B cell (primary cell): ENCODE measurements at regions not wholly inside any gene's neighbourhood (a gene's known extent, or its start where the extent isn't known, plus 50 kb on each side); places are given as distances from the start of the nearest gene placed in this dataset.

Source experiments
- ATAC-seq: fragments of 200-7000 bp; cut with Tn5 transposase; one replicate; pipeline ENCODE4 v1.10.0; 2021; ENCODE audit warnings: low read depth, mild to moderate bottlenecking, moderate number of reproducible peaks, moderate library complexity
- CTCF ChIA-PET: fragments of 350-600 bp; sonication (Branson Sonifier 250); formaldehyde crosslinking; loops from one replicate; lab custom pipeline; 2021; ENCODE audit warnings: antibody characterized with exemption, inconsistent platforms; lab: Charles Lee
- POLR2A ChIA-PET: fragments of 350-600 bp; sonication (Branson Sonifier 250); formaldehyde crosslinking; loops from one replicate; lab custom pipeline; 2021; ENCODE audit warnings: antibody characterized with exemption; lab: Charles Lee
- DNase-seq: peaks from one replicate; pipeline ENCODE4 v3.0.0; 2013
- H2AFZ ChIP-seq: 2 replicates; pipeline ENCODE4 v1.6.1; 2012; ENCODE audit warnings: mild to moderate bottlenecking, low read depth, low read length; ENCODE audit not compliant: insufficient read depth, poor library complexity, severe bottlenecking
- H3K27ac ChIP-seq, 2 donors: 1 replicate in 1 of 2; 2 replicates in 1 of 2; pipeline ENCODE4 v1.5.1; 2012 to 2013; ENCODE audit warnings: low read length in 2 of 2, mild to moderate bottlenecking in 2 of 2, moderate library complexity in 1 of 2
- H3K27me3 ChIP-seq, 4 experiments: fragments of 200-600 bp in 1 of 4; sonication (generic) in 1 of 4; replicated peaks in 1 of 4; 1 replicate in 2 of 4; 2 replicates in 2 of 4; pipeline versions ENCODE4 v1.6.1 to v1.7.0; 2013 to 2016; ENCODE audit warnings: low read length in 3 of 4, mild to moderate bottlenecking in 2 of 4, mixed read lengths in 1 of 4, moderate library complexity in 1 of 4; ENCODE audit not compliant: insufficient read depth in 4 of 4, control insufficient read depth in 3 of 4; ENCODE audit errors: control extremely low read depth in 1 of 4
- H3K36me3 ChIP-seq, 2 experiments: replicated peaks in 1 of 2; 1 replicate in 1 of 2; 2 replicates in 1 of 2; pipeline versions ENCODE4 v1.6.1 to v1.7.1; 2013; ENCODE audit warnings: low read length in 1 of 2; ENCODE audit not compliant: insufficient read depth in 2 of 2, control insufficient read depth in 1 of 2; ENCODE audit errors: control extremely low read depth in 1 of 2, extremely low read depth in 1 of 2
- H3K4me1 ChIP-seq, 2 donors: fragments of 200-600 bp in 1 of 2; sonication (generic) in 1 of 2; 1 replicate in 1 of 2; 2 replicates in 1 of 2; pipeline versions ENCODE4 v1.5.1 to v1.6.1; 2013 to 2017; ENCODE audit warnings: low read length in 2 of 2; ENCODE audit not compliant: control insufficient read depth in 2 of 2, insufficient read depth in 2 of 2
- H3K4me2 ChIP-seq: replicated peaks from 2 replicates; pipeline ENCODE3; 2012; ENCODE audit warnings: mild to moderate bottlenecking, low read depth, low read length; ENCODE audit not compliant: poor library complexity, severe bottlenecking
- H3K4me3 ChIP-seq, 5 experiments: fragments of 200-600 bp in 1 of 5; sonication (generic) in 1 of 5; 1 replicate in 3 of 5; 2 replicates in 2 of 5; pipeline versions ENCODE4 v1.5.1 to v1.7.0; 2011 to 2016; ENCODE audit warnings: low read length in 4 of 5, mild to moderate bottlenecking in 4 of 5, low read depth in 2 of 5, control low read depth in 1 of 5, moderate library complexity in 1 of 5; ENCODE audit not compliant: insufficient read depth in 1 of 5; ENCODE audit errors: control extremely low read depth in 1 of 5, extremely low read depth in 1 of 5
- H3K79me2 ChIP-seq: fragments of 200-600 bp; sonication (generic); one replicate; pipeline ENCODE4 v1.6.0; 2016; ENCODE audit warnings: low read length; ENCODE audit not compliant: control insufficient read depth, insufficient read depth
- H3K9ac ChIP-seq: fragments of 200-600 bp; sonication (generic); 2 replicates; pipeline ENCODE4 v1.6.1; 2017; ENCODE audit warnings: mild to moderate bottlenecking, low read length, moderate library complexity
- H3K9me3 ChIP-seq, 3 donors: one replicate each; pipeline versions ENCODE4 v1.6.1 to v1.7.1; 2013; ENCODE audit warnings: low read length in 2 of 3; ENCODE audit not compliant: control insufficient read depth in 2 of 3, insufficient read depth in 1 of 3; ENCODE audit errors: control extremely low read depth in 1 of 3
- H4K20me1 ChIP-seq: 2 replicates; pipeline ENCODE4 v1.6.0; 2012; ENCODE audit warnings: mild to moderate bottlenecking, low read length; ENCODE audit not compliant: insufficient read depth, control insufficient read depth, poor library complexity, severe bottlenecking
- H3K27ac Mint-ChIP-seq: one replicate; pipeline ENCODE4 v1.8.0; 2021; ENCODE audit warnings: mixed read lengths
- H3K27me3 Mint-ChIP-seq: one replicate; pipeline ENCODE4 v1.8.0; 2021; ENCODE audit warnings: mixed read lengths
- H3K4me1 Mint-ChIP-seq: one replicate; pipeline ENCODE4 v1.8.0; 2021; ENCODE audit warnings: mixed read lengths
- H3K4me3 Mint-ChIP-seq: one replicate; pipeline ENCODE4 v1.8.0; 2021; ENCODE audit warnings: mixed read lengths
- H3K9me3 Mint-ChIP-seq: one replicate; pipeline ENCODE4 v1.8.0; 2022; ENCODE audit warnings: mixed read lengths; ENCODE audit not compliant: insufficient read depth
- EZH2 ChIP-seq: IDR thresholded peaks from 2 replicates; pipeline ENCODE4 v1.6.1; 2012; ENCODE audit warnings: borderline replicate concordance, low read depth, mild to moderate bottlenecking, moderate library complexity, low read length; ENCODE audit not compliant: insufficient read depth, poor library complexity, severe bottlenecking
- WGBS: methylation state at CpG from one replicate; pipeline ENCODE4 v1.1.5; 2013; ENCODE audit warnings: missing lambda C conversion rate; ENCODE audit not compliant: insufficient coverage; 5-methylcytosine and 5-hydroxymethylcytosine counted together
- intact Hi-C: fragments of 100-400 bp; cut with micrococcal nuclease; formaldehyde crosslinking; loops from one replicate; pipeline ENCODE4 v1.10.0; 2022
- TF ChIP-seq, protein P1 (sequence below): fragments of 200-600 bp; IDR thresholded peaks from one replicate; pipeline ENCODE4 v1.8.0; 2022; ENCODE audit warnings: antibody characterized with exemption, mild to moderate bottlenecking

DNA sequence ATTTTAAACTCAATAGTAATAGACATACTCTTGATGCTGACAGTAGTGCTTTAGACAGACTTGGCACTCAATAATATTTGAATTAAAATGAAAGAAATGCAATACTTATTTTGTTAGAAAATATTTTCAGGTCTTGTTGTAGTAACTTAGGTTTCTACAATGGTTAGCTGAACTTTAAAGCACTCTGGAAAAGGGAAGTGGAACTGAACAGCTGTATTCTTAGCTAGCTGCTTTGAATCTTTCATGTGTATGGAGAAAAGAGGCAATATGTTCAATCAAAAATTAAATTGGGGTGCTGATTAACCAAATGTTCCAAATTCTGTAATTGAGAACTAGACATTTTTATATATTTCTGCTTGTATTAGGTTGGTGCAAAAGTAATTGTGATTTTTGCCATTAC lies 517.9 kb upstream of the RAG2 start:
- no peaks in the 10 kb centered on the region for H3K79me2 ChIP-seq
- H3K4me2 ChIP-seq: no peak overlapping the region
- ChIA-PET CTCF (no interaction called here), POLR2A (no interaction called here)
- no peaks in the 10 kb centered on the region for H4K20me1 ChIP-seq
- Mint-ChIP-seq H3K9me3 (no peaks in the 10 kb centered on the region), H3K27me3 (no peaks in the 10 kb centered on the region), H3K4me1 (no peaks in the 10 kb centered on the region), H3K27ac (no peak overlapping the region), H3K4me3 (no peak overlapping the region)
- no peak for DNase-seq
- H3K4me1 ChIP-seq: no peaks in the 10 kb centered on the region
- no peak for TF ChIP-seq EZH2
- TF ChIP-seq, protein P1, sequence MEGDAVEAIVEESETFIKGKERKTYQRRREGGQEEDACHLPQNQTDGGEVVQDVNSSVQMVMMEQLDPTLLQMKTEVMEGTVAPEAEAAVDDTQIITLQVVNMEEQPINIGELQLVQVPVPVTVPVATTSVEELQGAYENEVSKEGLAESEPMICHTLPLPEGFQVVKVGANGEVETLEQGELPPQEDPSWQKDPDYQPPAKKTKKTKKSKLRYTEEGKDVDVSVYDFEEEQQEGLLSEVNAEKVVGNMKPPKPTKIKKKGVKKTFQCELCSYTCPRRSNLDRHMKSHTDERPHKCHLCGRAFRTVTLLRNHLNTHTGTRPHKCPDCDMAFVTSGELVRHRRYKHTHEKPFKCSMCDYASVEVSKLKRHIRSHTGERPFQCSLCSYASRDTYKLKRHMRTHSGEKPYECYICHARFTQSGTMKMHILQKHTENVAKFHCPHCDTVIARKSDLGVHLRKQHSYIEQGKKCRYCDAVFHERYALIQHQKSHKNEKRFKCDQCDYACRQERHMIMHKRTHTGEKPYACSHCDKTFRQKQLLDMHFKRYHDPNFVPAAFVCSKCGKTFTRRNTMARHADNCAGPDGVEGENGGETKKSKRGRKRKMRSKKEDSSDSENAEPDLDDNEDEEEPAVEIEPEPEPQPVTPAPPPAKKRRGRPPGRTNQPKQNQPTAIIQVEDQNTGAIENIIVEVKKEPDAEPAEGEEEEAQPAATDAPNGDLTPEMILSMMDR: no peak
- no peak for ATAC-seq
- intact Hi-C loops: no loop called here
- no peak overlapping the region for H3K9ac ChIP-seq
- H3K4me3 ChIP-seq: no peak overlapping the region
- H3K9me3 ChIP-seq: no peaks in the 10 kb centered on the region
- H3K27me3 ChIP-seq: no peaks in the 10 kb centered on the region
- no peak overlapping the region for H3K27ac ChIP-seq
- no peak overlapping the region for H2AFZ ChIP-seq
- no peaks in the 10 kb centered on the region for H3K36me3 ChIP-seq

- no peaks in the 10 kb centered on the region for H3K4me1 Mint-ChIP-seq
- H3K9me3 Mint-ChIP-seq: peaks cover 4% of the 10 kb centered on the region
- no peaks in the 10 kb centered on the region for H3K27me3 Mint-ChIP-seq
- 57% methylated on average over 1 of the region's 4 CpGs for WGBS
- Histone ChIP-seq H3K4me1 (no peaks in the 10 kb centered on the region), H3K27me3 (no peaks in the 10 kb centered on the region), H2AFZ (no peak overlapping the region), H3K36me3 (no peaks in the 10 kb centered on the region), H3K9ac (no peak overlapping the region), H4K20me1 (no peaks in the 10 kb centered on the region), H3K4me3 (no peak overlapping the region), H3K9me3 (peaks cover 0 to 2% (median 0%) of the 10 kb centered on the region in 3 donors), H3K79me2 (no peaks in the 10 kb centered on the region), H3K4me2 (no peak overlapping the region), H3K27ac (no peak overlapping the region)
- no peak overlapping the region for H3K4me3 Mint-ChIP-seq
- CTCF ChIA-PET: no interaction called here
- TF ChIP-seq, protein P1: no peak
- no peak for TF ChIP-seq EZH2
- intact Hi-C loops: no loop called here
- no peak for DNase-seq
- no peak for ATAC-seq
- no peak overlapping the region for H3K27ac Mint-ChIP-seq
- POLR2A ChIA-PET: no interaction called here
Measured at GRCh38 chr11:37110385-37110784, 512.3 kb upstream of the RAG2 start.
